Astrocyte of the cerebellum (primary cell): ENCODE measurements at regions not wholly inside any gene's neighbourhood (a gene's known extent, or its start where the extent isn't known, plus 50 kb on each side); places are given as distances from the start of the nearest gene placed in this dataset.

Experiments used
- DNase-seq: peaks from one replicate; pipeline ENCODE4 v3.0.0-alpha.2; 2011; ENCODE audit warnings: low read depth
- H3K4me3 ChIP-seq: 2 replicates; pipeline ENCODE4 v1.5.1; 2011; ENCODE audit warnings: mild to moderate bottlenecking, low read depth, low read length, moderate library complexity
- CTCF ChIP-seq: IDR thresholded peaks from 2 replicates; pipeline ENCODE4 v1.5.1; 2012; ENCODE audit warnings: low read length, low read depth, moderate library complexity, mild to moderate bottlenecking; ENCODE audit errors: missing control alignments
- in situ Hi-C: cut with HindIII; loops from 2 replicates; pipeline ENCODE4 v1.10.0; 2017; ENCODE audit warnings: low sequenced_read_pairs

- no peak for DNase-seq
- TF ChIP-seq CTCF = no peak
- in situ Hi-C loops = no loop called here
- no peak overlapping the region for H3K4me3 ChIP-seq
Measured at GRCh38 chr3:88408935-88409334, 259.2 kb downstream of the C3orf38 start.

GRCh38 chr3:88410259-88410658 lies 260.5 kb downstream of the C3orf38 start:
- no peak for DNase-seq
- no peak overlapping the region for H3K4me3 ChIP-seq
- TF ChIP-seq CTCF = no peak
- in situ Hi-C loops = no loop called here

- H3K4me3 ChIP-seq = no peak overlapping the region
- peak; percentile 5 for DNase-seq
- TF ChIP-seq CTCF = no peak
- in situ Hi-C loops = no loop called here
Measured at GRCh38 chr3:88412346-88412745, 262.6 kb downstream of the C3orf38 start.

GRCh38 chr3:88416436-88416835 lies 266.7 kb downstream of the C3orf38 start:
- in situ Hi-C loops = no loop called here
- no peak for DNase-seq
- no peak for TF ChIP-seq CTCF
- no peak overlapping the region for H3K4me3 ChIP-seq

- in situ Hi-C loops = no loop called here
- no peak for DNase-seq
- no peak for TF ChIP-seq CTCF
- H3K4me3 ChIP-seq = no peak overlapping the region
Measured at GRCh38 chr3:88418219-88418618, 268.5 kb downstream of the C3orf38 start.

GRCh38 chr3:88433568-88433967 lies 283.8 kb downstream of the C3orf38 start:
- no peak for TF ChIP-seq CTCF
- in situ Hi-C loops = no loop called here
- H3K4me3 ChIP-seq = no peak overlapping the region
- no peak for DNase-seq

- no peak overlapping the region for H3K4me3 ChIP-seq
- no peak for DNase-seq
- TF ChIP-seq CTCF = no peak
- in situ Hi-C loops = no loop called here
Measured at GRCh38 chr3:88434001-88434400, 284.2 kb downstream of the C3orf38 start.
